ENCODE measurements at regions not wholly inside any gene's neighbourhood (a gene's known extent, or its start where the extent isn't known, plus 50 kb on each side); places are given as distances from the start of the nearest gene placed in this dataset.

GRCh38 chr6:147841547-147842148 is 333.2 kb downstream of the SAMD5 start:
- H3K4me3 ChIP-seq (ENCODE audit: insufficient read depth, low read depth, low read length): no peak overlapping the region
- H4K5ac ChIP-seq (ENCODE audit: low read depth, low read length): no peak overlapping the region
- no peaks in the 10 kb centered on the region for H3K4me1 ChIP-seq (ENCODE audit: control insufficient read depth, insufficient read depth, low read length)
- dilution Hi-C loops (cut with HindIII; ENCODE audit: low sequenced_read_pairs, unreplicated experiment): no loop called here
- H3K14ac ChIP-seq (replicated peaks; ENCODE audit: low read depth, low read length): no peak overlapping the region
- no peak overlapping the region for H2BK15ac ChIP-seq (ENCODE audit: low read depth, low read length)
- intact Hi-C loops (cut with micrococcal nuclease): no loop called here
- no peak overlapping the region for H2AFZ ChIP-seq (replicated peaks; ENCODE audit: low read length, poor library complexity)
- H2AK5ac ChIP-seq (ENCODE audit: low read depth, low read length): no peak overlapping the region
- ChIA-PET CTCF (no interaction called here), POLR2A (ENCODE audit: unreplicated experiment) (no interaction called here)
- H2BK5ac ChIP-seq (ENCODE audit: low read depth, low read length, poor library complexity, severe bottlenecking): no peak overlapping the region
- H2BK120ac ChIP-seq (ENCODE audit: low read depth, low read length): no peak overlapping the region
- ATAC-seq (ENCODE audit: low read depth) (no peak), DNase-seq (no peak)
- no peak overlapping the region for H3K4me2 ChIP-seq (ENCODE audit: low read depth, low read length)
- H3K18ac ChIP-seq (ENCODE audit: low read depth, low read length): no peak overlapping the region
- H4K91ac ChIP-seq (ENCODE audit: insufficient read depth, low read depth, low read length): no peak overlapping the region
- H3K9ac ChIP-seq (ENCODE audit: low read depth, low read length): no peak overlapping the region
- H2AK9ac ChIP-seq (replicated peaks; ENCODE audit: low read depth, low read length, poor library complexity): no peak overlapping the region
- H3K9me1 ChIP-seq (ENCODE audit: insufficient read depth, low read length): no peaks in the 10 kb centered on the region
- BruUV-seq (replicated peaks): no TSS peak
- in situ Hi-C loops (cut with MboI; ENCODE audit: low sequenced_read_pairs): no loop called here
- no peak overlapping the region for H3K23ac ChIP-seq (ENCODE audit: low read depth, low read length)
- no peak for TF ChIP-seq RFX5 (IDR thresholded peaks at IDR 0.05; ENCODE audit: low read depth, low read length)
- no peak for TF ChIP-seq RAD21 (IDR thresholded peaks at IDR 0.05; ENCODE audit: low read length)
- H4K20me1 ChIP-seq (ENCODE audit: insufficient read depth, low read length): no peaks in the 10 kb centered on the region
- no peak overlapping the region for H4K8ac ChIP-seq (ENCODE audit: low read depth in 2 of 2, low read length in 2 of 2)
- no peaks in the 10 kb centered on the region for H3K79me1 ChIP-seq (ENCODE audit: low read depth in 1 of 2, low read length in 2 of 2)
- H3K9me3 ChIP-seq (ENCODE audit: control insufficient read depth, insufficient read depth, low read length): no peaks in the 10 kb centered on the region
- H3K27me3 ChIP-seq (ENCODE audit: control insufficient read depth, insufficient read depth, low read length): no peaks in the 10 kb centered on the region
- WGBS, 2 experiments (ENCODE audit: extremely low coverage in 2 of 2, insufficient read length in 1 of 2): no CpG with 5 or more reads among the region's 1 CpG
- no peak overlapping the region for H3K27ac ChIP-seq (ENCODE audit: insufficient read depth, low read length)
- no peak overlapping the region for H3K4ac ChIP-seq (ENCODE audit: low read depth, low read length)
- H2BK20ac ChIP-seq (ENCODE audit: low read depth, low read length): no peak overlapping the region
- no peak overlapping the region for H3K56ac ChIP-seq (ENCODE audit: extremely low read depth, insufficient read depth, low read length)
- H3K36me3 ChIP-seq (ENCODE audit: control insufficient read depth, insufficient read depth, low read length): no peaks in the 10 kb centered on the region

Data from IMR-90 (cell line).